GM23248 (cell line): ENCODE measurements at regions not wholly inside any gene's neighbourhood (a gene's known extent, or its start where the extent isn't known, plus 50 kb on each side); places are given as distances from the start of the nearest gene placed in this dataset.

Source experiments
- DNase-seq: peaks from one replicate; pipeline ENCODE4 v3.0.0-alpha.2; 2015
- H2AFZ ChIP-seq: fragments of 200-600 bp; sonication (generic); 2 replicates; pipeline ENCODE4 v1.6.1; 2016; ENCODE audit warnings: antibody characterized with exemption
- H3F3A ChIP-seq: fragments of 200-600 bp; sonication (generic); 2 replicates; pipeline ENCODE4 v1.6.1; 2016; ENCODE audit warnings: mild to moderate bottlenecking, antibody characterized with exemption, mixed run types; ENCODE audit not compliant: insufficient read depth
- H3K27ac ChIP-seq: fragments of 200-600 bp; sonication (generic); 2 replicates; pipeline ENCODE4 v1.5.1; 2016; ENCODE audit warnings: mild to moderate bottlenecking
- H3K27me3 ChIP-seq: fragments of 200-600 bp; sonication (generic); replicated peaks from 2 replicates; pipeline ENCODE4 v1.6.1; 2016; ENCODE audit warnings: mild to moderate bottlenecking; ENCODE audit not compliant: insufficient read depth
- H3K36me3 ChIP-seq: fragments of 200-600 bp; sonication (generic); 2 replicates; pipeline ENCODE4 v1.6.1; 2016; ENCODE audit warnings: low read depth, mild to moderate bottlenecking
- H3K4me1 ChIP-seq: fragments of 200-600 bp; sonication (generic); 2 replicates; pipeline ENCODE4 v1.6.1; 2016; ENCODE audit warnings: mild to moderate bottlenecking; ENCODE audit not compliant: insufficient read depth
- H3K4me2 ChIP-seq: fragments of 200-600 bp; sonication (generic); one replicate; pipeline ENCODE4 v1.6.1; 2016; ENCODE audit warnings: mild to moderate bottlenecking; ENCODE audit not compliant: unreplicated experiment
- H3K4me3 ChIP-seq: fragments of 200-600 bp; sonication (generic); 2 replicates; pipeline ENCODE4 v1.5.1; 2016; ENCODE audit warnings: mild to moderate bottlenecking
- H3K79me2 ChIP-seq: fragments of 200-600 bp; sonication (generic); 2 replicates; pipeline ENCODE4 v1.6.1; 2016; ENCODE audit warnings: mild to moderate bottlenecking; ENCODE audit not compliant: insufficient read depth
- H3K9ac ChIP-seq: fragments of 200-600 bp; sonication (generic); 2 replicates; pipeline ENCODE4 v1.6.1; 2016; ENCODE audit warnings: mild to moderate bottlenecking
- H3K9me2 ChIP-seq: fragments of 200-600 bp; sonication (generic); 2 replicates; pipeline ENCODE4 v1.6.1; 2016; ENCODE audit warnings: mixed run types, mild to moderate bottlenecking, moderate library complexity; ENCODE audit not compliant: insufficient read depth
- H3K9me3 ChIP-seq: fragments of 200-600 bp; sonication (generic); one replicate; pipeline ENCODE4 v1.6.1; 2017; ENCODE audit warnings: low read depth
- H4K20me1 ChIP-seq: fragments of 200-600 bp; sonication (generic); 2 replicates; pipeline ENCODE4 v1.6.0; 2016; ENCODE audit not compliant: insufficient read depth
- EZH2 ChIP-seq: fragments of 200-600 bp; sonication (generic); IDR thresholded peaks from 2 replicates; pipeline ENCODE4 v1.6.1; 2018; ENCODE audit warnings: antibody characterized with exemption, mild to moderate bottlenecking; ENCODE audit not compliant: insufficient read depth, poor library complexity, severe bottlenecking
- EZH2phosphoT487 ChIP-seq: fragments of 200-600 bp; sonication (generic); IDR thresholded peaks from 2 replicates; pipeline ENCODE4 v1.6.1; 2018; ENCODE audit warnings: antibody characterized with exemption, moderate library complexity, mild to moderate bottlenecking, low read depth; ENCODE audit not compliant: insufficient read depth
- WGBS, 2 experiments: methylation state at CpG; one replicate each; pipeline ENCODE4 v1.1.6; 2015 to 2017; ENCODE audit warnings: low lambda C conversion rate in 2 of 2, low coverage in 1 of 2; ENCODE audit errors: missing lambda C conversion rate in 2 of 2; 5-methylcytosine and 5-hydroxymethylcytosine counted together
- in situ Hi-C: fragments of 300-500 bp; cut with MboI; formaldehyde crosslinking; loops from 2 replicates; pipeline ENCODE4 v1.15.0; 2020

GRCh38 chr2:554444-554843 is 122.8 kb downstream of the TMEM18 start:
- Histone ChIP-seq H3K79me2 (no peaks in the 10 kb centered on the region), H3K9me3 (no peaks in the 10 kb centered on the region), H3F3A (no peaks in the 10 kb centered on the region), H3K9me2 (no peaks in the 10 kb centered on the region), H3K4me2 (no peak overlapping the region), H3K36me3 (no peaks in the 10 kb centered on the region), H3K27ac (no peak overlapping the region), H2AFZ (no peak overlapping the region), H3K4me3 (no peak overlapping the region), H4K20me1 (no peaks in the 10 kb centered on the region), H3K4me1 (no peaks in the 10 kb centered on the region), H3K27me3 (no peaks in the 10 kb centered on the region), H3K9ac (no peak overlapping the region)
- in situ Hi-C loops, result no loop called here
- TF ChIP-seq EZH2 (no peak), EZH2phosphoT487 (no peak)
- no peak for DNase-seq
- 61 to 70% methylated on average over 12 to 13 of the region's 13 CpGs for WGBS, 2 experiments

GRCh38 chr2:552906-553305 is 124.3 kb downstream of the TMEM18 start:
- H3K9me3 ChIP-seq, result no peaks in the 10 kb centered on the region
- in situ Hi-C loops, result no loop called here
- WGBS, 2 experiments, result 54 to 60% methylated on average over 14 of the region's 14 CpGs

GRCh38 chr2:551621-552020 is 125.6 kb downstream of the TMEM18 start:
- Histone ChIP-seq H4K20me1 (no peaks in the 10 kb centered on the region), H3K27me3 (no peaks in the 10 kb centered on the region), H3K4me1 (no peaks in the 10 kb centered on the region), H3K4me2 (no peak overlapping the region), H2AFZ (no peak overlapping the region), H3K4me3 (no peak overlapping the region), H3K27ac (no peak overlapping the region), H3K36me3 (no peaks in the 10 kb centered on the region), H3K9me2 (no peaks in the 10 kb centered on the region), H3K9me3 (no peaks in the 10 kb centered on the region), H3K9ac (no peak overlapping the region), H3F3A (no peaks in the 10 kb centered on the region), H3K79me2 (no peaks in the 10 kb centered on the region)
- 58 to 76% methylated on average over 13 of the region's 13 CpGs for WGBS, 2 experiments
- in situ Hi-C loops, result no loop called here
- DNase-seq, result no peak
- TF ChIP-seq EZH2 (no peak), EZH2phosphoT487 (no peak)

More at GRCh38 chr2:552906-553305, 124.3 kb downstream of the TMEM18 start:
- H3K27me3 ChIP-seq, result no peaks in the 10 kb centered on the region
- no peak overlapping the region for H2AFZ ChIP-seq
- no peak overlapping the region for H3K4me3 ChIP-seq
- no peaks in the 10 kb centered on the region for H3K36me3 ChIP-seq
- H4K20me1 ChIP-seq, result no peaks in the 10 kb centered on the region
- H3K79me2 ChIP-seq, result no peaks in the 10 kb centered on the region
- H3K9ac ChIP-seq, result no peak overlapping the region
- H3F3A ChIP-seq, result no peaks in the 10 kb centered on the region
- H3K27ac ChIP-seq, result no peak overlapping the region
- no peaks in the 10 kb centered on the region for H3K4me1 ChIP-seq
- no peak for DNase-seq
- TF ChIP-seq EZH2phosphoT487, result no peak
- TF ChIP-seq EZH2, result no peak
- no peaks in the 10 kb centered on the region for H3K9me2 ChIP-seq
- H3K4me2 ChIP-seq, result no peak overlapping the region

GRCh38 chr2:550860-551567 is 126.2 kb downstream of the TMEM18 start:
- Histone ChIP-seq H3K27me3 (no peaks in the 10 kb centered on the region), H3K79me2 (no peaks in the 10 kb centered on the region), H3K9ac (no peak overlapping the region), H3K9me3 (no peaks in the 10 kb centered on the region), H4K20me1 (no peaks in the 10 kb centered on the region), H3K4me3 (no peak overlapping the region), H3K4me1 (no peaks in the 10 kb centered on the region), H3F3A (no peaks in the 10 kb centered on the region), H3K27ac (no peak overlapping the region), H2AFZ (no peak overlapping the region), H3K9me2 (no peaks in the 10 kb centered on the region), H3K4me2 (no peak overlapping the region), H3K36me3 (no peaks in the 10 kb centered on the region)
- 49 to 65% methylated on average over 13 of the region's 13 CpGs for WGBS, 2 experiments
- TF ChIP-seq EZH2 (no peak), EZH2phosphoT487 (no peak)
- DNase-seq, result no peak
- in situ Hi-C loops, result no loop called here
